Smooth muscle cell (in vitro differentiated cells): ENCODE measurements at regions not wholly inside any gene's neighbourhood (a gene's known extent, or its start where the extent isn't known, plus 50 kb on each side); places are given as distances from the start of the nearest gene placed in this dataset.

ENCODE experiments used
- DNase-seq: peaks from one replicate; lab custom pipeline; 2025; ENCODE audit not compliant: unreplicated experiment; lab: John Stamatoyannopoulos, UW
- H2AFZ ChIP-seq: fragments of 200-600 bp; sonication (generic); 2 replicates; pipeline ENCODE4 v1.6.0; 2016; ENCODE audit warnings: antibody characterized with exemption, low read depth, mild to moderate bottlenecking
- H3F3A ChIP-seq: fragments of 200-600 bp; sonication (generic); 2 replicates; pipeline ENCODE4 v1.6.0; 2017; ENCODE audit warnings: antibody characterized with exemption, low read depth
- H3K27ac ChIP-seq: fragments of 200-600 bp; sonication (generic); 2 replicates; pipeline ENCODE4 v1.5.1; 2016; ENCODE audit warnings: low read depth, mild to moderate bottlenecking
- H3K27me3 ChIP-seq: fragments of 200-600 bp; sonication (generic); 2 replicates; pipeline ENCODE4 v1.6.1; 2016; ENCODE audit warnings: low read depth, mild to moderate bottlenecking
- H3K36me3 ChIP-seq: fragments of 200-600 bp; sonication (generic); 2 replicates; pipeline ENCODE4 v1.5.1; 2016; ENCODE audit warnings: low read depth
- H3K4me1 ChIP-seq: fragments of 200-600 bp; sonication (generic); 2 replicates; pipeline ENCODE4 v1.5.1; 2016; ENCODE audit warnings: low read depth
- H3K4me2 ChIP-seq: fragments of 200-600 bp; sonication (generic); 2 replicates; pipeline ENCODE4 v1.6.0; 2016; ENCODE audit warnings: mild to moderate bottlenecking
- H3K4me3 ChIP-seq: fragments of 200-600 bp; sonication (generic); 2 replicates; pipeline ENCODE4 v1.5.1; 2016; ENCODE audit warnings: mild to moderate bottlenecking
- H3K79me2 ChIP-seq: fragments of 200-600 bp; sonication (generic); 2 replicates; pipeline ENCODE4 v1.6.0; 2016; ENCODE audit warnings: low read depth, mild to moderate bottlenecking
- H3K9ac ChIP-seq: fragments of 200-600 bp; sonication (generic); 2 replicates; pipeline ENCODE4 v1.6.0; 2016; ENCODE audit warnings: low read depth
- H3K9me3 ChIP-seq: fragments of 200-600 bp; sonication (generic); replicated peaks from 2 replicates; pipeline ENCODE4 v1.5.1; 2016; ENCODE audit warnings: low read depth
- H4K20me1 ChIP-seq: fragments of 200-600 bp; sonication (generic); 2 replicates; pipeline ENCODE4 v1.6.0; 2016; ENCODE audit warnings: low read depth
- WGBS: methylation state at CpG from one replicate; pipeline ENCODE4 v1.1.7; 2016; ENCODE audit warnings: low lambda C conversion rate; 5-methylcytosine and 5-hydroxymethylcytosine counted together
- TF ChIP-seq, protein P1 (sequence below): fragments of 200-600 bp; sonication (generic); IDR thresholded peaks from 2 replicates; pipeline ENCODE4 v1.5.1; 2017; ENCODE audit warnings: borderline replicate concordance, mild to moderate bottlenecking, antibody characterized with exemption; ENCODE audit not compliant: insufficient read depth, poor library complexity, severe bottlenecking

DNA sequence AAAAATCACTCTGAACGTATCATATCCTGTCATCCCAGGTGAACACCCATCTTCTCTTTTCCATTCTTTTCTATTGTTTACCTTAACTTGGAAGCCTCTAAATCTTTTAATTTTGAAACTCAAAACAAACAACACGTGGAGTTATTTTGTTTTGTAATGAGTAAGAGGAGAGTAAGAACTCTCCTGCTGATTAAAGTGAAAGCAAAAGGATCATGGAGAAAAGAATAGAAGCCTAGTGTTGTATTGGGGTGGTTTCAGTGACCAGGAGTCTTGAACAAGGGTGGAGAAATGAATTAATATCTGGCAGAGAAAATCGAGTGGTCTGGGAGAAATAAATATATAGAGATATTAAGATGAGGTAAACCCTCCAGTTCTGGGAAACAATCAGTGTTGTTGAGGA, 237.4 kb upstream of the UGT8 start:
- TF ChIP-seq, protein P1, sequence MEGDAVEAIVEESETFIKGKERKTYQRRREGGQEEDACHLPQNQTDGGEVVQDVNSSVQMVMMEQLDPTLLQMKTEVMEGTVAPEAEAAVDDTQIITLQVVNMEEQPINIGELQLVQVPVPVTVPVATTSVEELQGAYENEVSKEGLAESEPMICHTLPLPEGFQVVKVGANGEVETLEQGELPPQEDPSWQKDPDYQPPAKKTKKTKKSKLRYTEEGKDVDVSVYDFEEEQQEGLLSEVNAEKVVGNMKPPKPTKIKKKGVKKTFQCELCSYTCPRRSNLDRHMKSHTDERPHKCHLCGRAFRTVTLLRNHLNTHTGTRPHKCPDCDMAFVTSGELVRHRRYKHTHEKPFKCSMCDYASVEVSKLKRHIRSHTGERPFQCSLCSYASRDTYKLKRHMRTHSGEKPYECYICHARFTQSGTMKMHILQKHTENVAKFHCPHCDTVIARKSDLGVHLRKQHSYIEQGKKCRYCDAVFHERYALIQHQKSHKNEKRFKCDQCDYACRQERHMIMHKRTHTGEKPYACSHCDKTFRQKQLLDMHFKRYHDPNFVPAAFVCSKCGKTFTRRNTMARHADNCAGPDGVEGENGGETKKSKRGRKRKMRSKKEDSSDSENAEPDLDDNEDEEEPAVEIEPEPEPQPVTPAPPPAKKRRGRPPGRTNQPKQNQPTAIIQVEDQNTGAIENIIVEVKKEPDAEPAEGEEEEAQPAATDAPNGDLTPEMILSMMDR: no peak
- no peaks in the 10 kb centered on the region for H3K36me3 ChIP-seq
- WGBS: 63% methylated on average over 3 of the region's 3 CpGs
- no peaks in the 10 kb centered on the region for H3K4me1 ChIP-seq
- no peak overlapping the region for H3K4me3 ChIP-seq
- H3K79me2 ChIP-seq: no peaks in the 10 kb centered on the region
- H4K20me1 ChIP-seq: no peaks in the 10 kb centered on the region
- DNase-seq: no peak
- no peak overlapping the region for H3K4me2 ChIP-seq
- peaks cover 6% of the 10 kb centered on the region for H3F3A ChIP-seq
- H3K27ac ChIP-seq: no peak overlapping the region
- H3K9me3 ChIP-seq: no peaks in the 10 kb centered on the region
- H2AFZ ChIP-seq: peak overlapping the region; percentile 48
- no peak overlapping the region for H3K9ac ChIP-seq
- H3K27me3 ChIP-seq: no peaks in the 10 kb centered on the region

DNA sequence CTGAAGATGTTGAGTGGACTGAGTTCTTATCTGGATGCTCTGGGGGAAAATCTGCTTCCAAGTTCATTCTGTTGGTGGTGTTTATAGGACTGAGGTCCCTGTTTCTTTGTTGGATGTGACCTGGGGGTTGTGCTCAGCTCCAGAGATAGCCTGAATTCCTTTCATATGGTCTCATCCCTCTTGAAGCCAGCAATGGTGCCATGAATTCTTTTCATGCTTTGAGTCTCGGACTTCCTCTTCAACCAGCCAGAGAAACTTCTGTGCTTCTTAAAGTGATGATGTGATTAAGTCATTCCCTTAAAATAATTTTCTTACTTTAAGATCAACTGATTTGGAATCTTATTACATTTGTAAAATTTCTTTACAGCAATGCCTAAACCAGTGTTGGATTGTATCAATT, 233.8 kb upstream of the UGT8 start:
- WGBS: 0% methylated on average over 1 of the region's 1 CpG
- Histone ChIP-seq H3K36me3 (no peaks in the 10 kb centered on the region), H3K27ac (peak overlapping the region; percentile 63), H3K79me2 (no peaks in the 10 kb centered on the region), H3K4me2 (peak overlapping the region; percentile 66), H3K27me3 (no peaks in the 10 kb centered on the region), H3K4me1 (no peaks in the 10 kb centered on the region), H3K9ac (no peak overlapping the region), H3K9me3 (no peaks in the 10 kb centered on the region), H3F3A (peaks cover 6% of the 10 kb centered on the region), H4K20me1 (no peaks in the 10 kb centered on the region), H2AFZ (peak overlapping the region; percentile 44), H3K4me3 (no peak overlapping the region)
- TF ChIP-seq, protein P1: no peak
- DNase-seq: no peak

DNA sequence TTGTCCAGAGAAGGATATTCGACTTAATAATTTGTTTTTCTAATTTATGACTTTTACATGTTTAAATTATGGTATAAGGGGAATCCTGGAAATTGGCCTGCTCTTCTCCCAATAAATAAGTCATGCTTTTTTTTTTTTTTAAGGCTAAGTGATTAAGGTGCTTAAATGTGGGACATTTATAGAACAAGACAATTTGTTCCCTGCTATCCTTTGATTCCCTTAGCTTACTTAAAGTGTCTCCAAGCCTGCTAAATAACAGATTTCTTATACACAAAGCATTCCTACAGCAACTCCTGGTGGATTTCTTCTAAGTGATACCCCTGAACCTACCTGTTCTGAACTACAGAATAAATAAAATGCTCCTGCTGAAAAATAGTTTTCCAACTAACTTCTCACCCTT, 233.0 kb upstream of the UGT8 start:
- Histone ChIP-seq H3K9ac (no peak overlapping the region), H3K4me2 (no peak overlapping the region), H3K36me3 (no peaks in the 10 kb centered on the region), H3K79me2 (no peaks in the 10 kb centered on the region), H3F3A (peaks cover 6% of the 10 kb centered on the region), H3K27ac (no peak overlapping the region), H3K4me3 (no peak overlapping the region), H3K27me3 (no peaks in the 10 kb centered on the region), H4K20me1 (no peaks in the 10 kb centered on the region), H3K4me1 (no peaks in the 10 kb centered on the region), H2AFZ (no peak overlapping the region), H3K9me3 (no peaks in the 10 kb centered on the region)
- TF ChIP-seq, protein P1: no peak
- no peak for DNase-seq
- 97% methylated on average over 1 of the region's 1 CpG for WGBS

DNA sequence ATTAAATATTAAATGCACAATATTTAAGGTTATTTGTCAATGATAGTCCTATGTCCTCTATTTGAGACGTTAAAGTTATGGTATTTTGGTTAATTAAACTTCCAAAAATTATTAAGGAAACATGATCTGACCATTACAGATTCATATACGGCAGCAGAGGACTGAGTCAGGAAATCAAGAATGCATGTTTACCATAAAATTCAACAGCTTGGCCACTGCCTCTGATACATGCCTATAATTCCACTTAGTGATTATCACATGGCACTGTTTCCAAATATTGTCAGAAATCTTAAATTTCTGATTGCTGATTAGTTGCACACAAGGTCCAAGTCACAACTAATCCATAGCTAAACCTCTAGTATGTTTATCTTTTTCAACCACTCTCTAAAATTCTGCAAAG, 232.2 kb upstream of the UGT8 start:
- Histone ChIP-seq H3K4me2 (no peak overlapping the region), H2AFZ (no peak overlapping the region), H3K9me3 (no peaks in the 10 kb centered on the region), H3F3A (peaks cover 6% of the 10 kb centered on the region), H3K27me3 (no peaks in the 10 kb centered on the region), H3K79me2 (no peaks in the 10 kb centered on the region), H3K9ac (no peak overlapping the region), H3K27ac (no peak overlapping the region), H3K4me1 (no peaks in the 10 kb centered on the region), H3K36me3 (no peaks in the 10 kb centered on the region), H4K20me1 (no peaks in the 10 kb centered on the region), H3K4me3 (no peak overlapping the region)
- DNase-seq: no peak
- TF ChIP-seq, protein P1: no peak
- WGBS: 69% methylated on average over 2 of the region's 2 CpGs
